GM19397 (cell line): ENCODE measurements at regions not wholly inside any gene's neighbourhood (a gene's known extent, or its start where the extent isn't known, plus 50 kb on each side); places are given as distances from the start of the nearest gene placed in this dataset.

ENCODE experiments used
- ATAC-seq: cut with Tn5 transposase; IDR thresholded peaks from one replicate; pipeline ENCODE4 v1.9.1; 2021; ENCODE audit warnings: mild to moderate bottlenecking, moderate library complexity; ENCODE audit not compliant: unreplicated experiment

GRCh38 chr5:4252385-4252784 is 656.8 kb downstream of the IRX1 start:
- ATAC-seq = no peak

GRCh38 chr5:4254736-4255135 is 659.1 kb downstream of the IRX1 start:
- no peak for ATAC-seq

GRCh38 chr5:4255441-4255840 is 659.8 kb downstream of the IRX1 start:
- ATAC-seq = no peak

- ATAC-seq = no peak
Measured at GRCh38 chr5:4258170-4258569, 662.5 kb downstream of the IRX1 start.

- ATAC-seq = no peak
Measured at GRCh38 chr5:4271193-4271592, 675.6 kb downstream of the IRX1 start.

GRCh38 chr5:4275232-4275631 is 679.6 kb downstream of the IRX1 start:
- no peak for ATAC-seq

GRCh38 chr5:4294878-4295277 is 699.2 kb downstream of the IRX1 start:
- ATAC-seq = no peak

GRCh38 chr5:4295663-4296339 is 700.2 kb downstream of the IRX1 start:
- ATAC-seq = no peak

- ATAC-seq = no peak
Measured at GRCh38 chr5:4306057-4306456, 710.4 kb downstream of the IRX1 start.

- ATAC-seq = no peak
Measured at GRCh38 chr5:4309026-4309425, 713.4 kb downstream of the IRX1 start.

- no peak for ATAC-seq
Measured at GRCh38 chr5:4313138-4313537, 717.5 kb downstream of the IRX1 start.

GRCh38 chr5:4319478-4320128 is 724.0 kb downstream of the IRX1 start:
- no peak for ATAC-seq

GRCh38 chr5:4330327-4330726 is 734.7 kb downstream of the IRX1 start:
- no peak for ATAC-seq

GRCh38 chr5:4335078-4335477 is 739.4 kb downstream of the IRX1 start:
- no peak for ATAC-seq

GRCh38 chr5:4337519-4337918 is 741.9 kb downstream of the IRX1 start:
- no peak for ATAC-seq

GRCh38 chr5:4339949-4340348 is 744.3 kb downstream of the IRX1 start:
- ATAC-seq = no peak

GRCh38 chr5:4345850-4346249 is 750.2 kb downstream of the IRX1 start:
- ATAC-seq = no peak

- ATAC-seq = no peak
Measured at GRCh38 chr5:4348423-4348822, 752.8 kb downstream of the IRX1 start.

GRCh38 chr5:4348919-4349318 is 753.3 kb downstream of the IRX1 start:
- no peak for ATAC-seq

GRCh38 chr5:4356201-4356600 is 760.6 kb downstream of the IRX1 start:
- no peak for ATAC-seq

GRCh38 chr5:4359847-4360246 is 764.2 kb downstream of the IRX1 start:
- no peak for ATAC-seq

GRCh38 chr5:4361753-4362152 is 766.1 kb downstream of the IRX1 start:
- no peak for ATAC-seq

- ATAC-seq = no peak
Measured at GRCh38 chr5:4362411-4362810, 766.8 kb downstream of the IRX1 start.
